ENCODE measurements at regions not wholly inside any gene's neighbourhood (a gene's known extent, or its start where the extent isn't known, plus 50 kb on each side); places are given as distances from the start of the nearest gene placed in this dataset.

GRCh38 chr3:164095949-164096348, 982.3 kb downstream of the SI start:
- DNase-seq = no peak
- no peaks in the 10 kb centered on the region for H3K9me3 ChIP-seq (ENCODE audit: control insufficient read depth, low read length)
- TF ChIP-seq, protein P1, sequence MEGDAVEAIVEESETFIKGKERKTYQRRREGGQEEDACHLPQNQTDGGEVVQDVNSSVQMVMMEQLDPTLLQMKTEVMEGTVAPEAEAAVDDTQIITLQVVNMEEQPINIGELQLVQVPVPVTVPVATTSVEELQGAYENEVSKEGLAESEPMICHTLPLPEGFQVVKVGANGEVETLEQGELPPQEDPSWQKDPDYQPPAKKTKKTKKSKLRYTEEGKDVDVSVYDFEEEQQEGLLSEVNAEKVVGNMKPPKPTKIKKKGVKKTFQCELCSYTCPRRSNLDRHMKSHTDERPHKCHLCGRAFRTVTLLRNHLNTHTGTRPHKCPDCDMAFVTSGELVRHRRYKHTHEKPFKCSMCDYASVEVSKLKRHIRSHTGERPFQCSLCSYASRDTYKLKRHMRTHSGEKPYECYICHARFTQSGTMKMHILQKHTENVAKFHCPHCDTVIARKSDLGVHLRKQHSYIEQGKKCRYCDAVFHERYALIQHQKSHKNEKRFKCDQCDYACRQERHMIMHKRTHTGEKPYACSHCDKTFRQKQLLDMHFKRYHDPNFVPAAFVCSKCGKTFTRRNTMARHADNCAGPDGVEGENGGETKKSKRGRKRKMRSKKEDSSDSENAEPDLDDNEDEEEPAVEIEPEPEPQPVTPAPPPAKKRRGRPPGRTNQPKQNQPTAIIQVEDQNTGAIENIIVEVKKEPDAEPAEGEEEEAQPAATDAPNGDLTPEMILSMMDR (conservative IDR thresholded peaks at IDR 0.05) = no peak
- no peak overlapping the region for H3K27ac Mint-ChIP-seq
- peaks cover 72% of the 10 kb centered on the region for H3K36me3 ChIP-seq (ENCODE audit: control insufficient read depth, insufficient read depth, low read length)
- peaks cover 3% of the 10 kb centered on the region for H3K9me3 Mint-ChIP-seq
- no peaks in the 10 kb centered on the region for H3K4me1 Mint-ChIP-seq
- 86 to 96% methylated on average over 1 to 2 of the region's 2 CpGs for WGBS, 2 experiments (ENCODE audit: insufficient coverage in 1 of 2, insufficient read length in 1 of 2)
- no peak overlapping the region for H3K9ac ChIP-seq (ENCODE audit: extremely low read depth, low read length, poor library complexity, severe bottlenecking)
- H3K36me3 Mint-ChIP-seq (ENCODE audit: low read depth) = peaks cover 13% of the 10 kb centered on the region
- no peaks in the 10 kb centered on the region for H3K27me3 Mint-ChIP-seq (ENCODE audit: insufficient read depth)
- no peak overlapping the region for H3K4me3 ChIP-seq (ENCODE audit: low read length)
- H3K4me3 Mint-ChIP-seq = no peak overlapping the region
- H3K27me3 ChIP-seq (ENCODE audit: control insufficient read depth, insufficient read depth, low read length, poor library complexity, severe bottlenecking) = no peaks in the 10 kb centered on the region
- H3K27ac ChIP-seq (ENCODE audit: low read depth, low read length) = no peak overlapping the region
- no peaks in the 10 kb centered on the region for H3K4me1 ChIP-seq (ENCODE audit: control insufficient read depth, insufficient read depth, low read length)

- no peaks in the 10 kb centered on the region for H3K27me3 ChIP-seq (ENCODE audit: control insufficient read depth, insufficient read depth, low read length, poor library complexity, severe bottlenecking)
- H3K36me3 ChIP-seq (ENCODE audit: control insufficient read depth, insufficient read depth, low read length) = peaks cover 75% of the 10 kb centered on the region
- Mint-ChIP-seq H3K9me3 (peaks cover 5% of the 10 kb centered on the region), H3K4me1 (no peaks in the 10 kb centered on the region), H3K27ac (no peak overlapping the region), H3K36me3 (ENCODE audit: low read depth) (peaks cover 15% of the 10 kb centered on the region), H3K27me3 (ENCODE audit: insufficient read depth) (no peaks in the 10 kb centered on the region), H3K4me3 (no peak overlapping the region)
- WGBS, 2 experiments (ENCODE audit: insufficient coverage in 1 of 2, insufficient read length in 1 of 2) = 77 to 85% methylated on average over 2 to 3 of the region's 3 CpGs
- no peak overlapping the region for H3K4me3 ChIP-seq (ENCODE audit: low read length)
- TF ChIP-seq, protein P1 (conservative IDR thresholded peaks at IDR 0.05) = no peak
- H3K9ac ChIP-seq (ENCODE audit: extremely low read depth, low read length, poor library complexity, severe bottlenecking) = no peak overlapping the region
- DNase-seq = no peak
- H3K4me1 ChIP-seq (ENCODE audit: control insufficient read depth, insufficient read depth, low read length) = no peaks in the 10 kb centered on the region
- no peak overlapping the region for H3K27ac ChIP-seq (ENCODE audit: low read depth, low read length)
- H3K9me3 ChIP-seq (ENCODE audit: control insufficient read depth, low read length) = no peaks in the 10 kb centered on the region
Measured at GRCh38 chr3:164095279-164095678, 983.0 kb downstream of the SI start.

DNA sequence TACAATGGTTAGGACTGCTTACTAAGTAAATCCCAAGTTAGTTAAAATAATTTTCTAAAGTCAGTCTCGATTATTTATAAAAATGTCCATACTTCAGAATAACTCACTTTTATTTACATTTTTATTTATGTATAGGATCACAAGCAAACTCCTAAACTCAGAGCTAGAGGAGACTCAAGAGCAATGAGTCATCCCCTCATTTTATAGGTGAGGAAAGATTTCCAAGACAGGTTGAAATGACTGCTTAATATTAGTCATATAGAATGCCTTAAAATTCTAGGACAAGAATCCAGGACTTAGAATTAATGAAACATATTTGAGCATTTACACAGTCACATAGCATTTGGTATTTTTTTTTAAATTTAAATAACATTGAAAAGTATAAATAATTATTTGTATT, 983.8 kb downstream of the SI start:
- H3K36me3 ChIP-seq (ENCODE audit: control insufficient read depth, insufficient read depth, low read length) = peaks cover 74% of the 10 kb centered on the region
- TF ChIP-seq, protein P1 (conservative IDR thresholded peaks at IDR 0.05) = no peak
- Mint-ChIP-seq H3K4me1 (no peaks in the 10 kb centered on the region), H3K27ac (no peak overlapping the region), H3K36me3 (ENCODE audit: low read depth) (peaks cover 16% of the 10 kb centered on the region), H3K9me3 (peaks cover 9% of the 10 kb centered on the region), H3K27me3 (ENCODE audit: insufficient read depth) (no peaks in the 10 kb centered on the region), H3K4me3 (no peak overlapping the region)
- H3K27ac ChIP-seq (ENCODE audit: low read depth, low read length) = no peak overlapping the region
- no peak for DNase-seq
- H3K9me3 ChIP-seq (ENCODE audit: control insufficient read depth, low read length) = no peaks in the 10 kb centered on the region
- WGBS, 2 experiments (ENCODE audit: insufficient coverage in 1 of 2, insufficient read length in 1 of 2) = no CpG with 5 or more reads among the region's 1 CpG
- H3K9ac ChIP-seq (ENCODE audit: extremely low read depth, low read length, poor library complexity, severe bottlenecking) = no peak overlapping the region
- H3K4me1 ChIP-seq (ENCODE audit: control insufficient read depth, insufficient read depth, low read length) = no peaks in the 10 kb centered on the region
- H3K27me3 ChIP-seq (ENCODE audit: control insufficient read depth, insufficient read depth, low read length, poor library complexity, severe bottlenecking) = no peaks in the 10 kb centered on the region
- no peak overlapping the region for H3K4me3 ChIP-seq (ENCODE audit: low read length)
